ENCODE measurements at regions not wholly inside any gene's neighbourhood (a gene's known extent, or its start where the extent isn't known, plus 50 kb on each side); places are given as distances from the start of the nearest gene placed in this dataset.

DNA sequence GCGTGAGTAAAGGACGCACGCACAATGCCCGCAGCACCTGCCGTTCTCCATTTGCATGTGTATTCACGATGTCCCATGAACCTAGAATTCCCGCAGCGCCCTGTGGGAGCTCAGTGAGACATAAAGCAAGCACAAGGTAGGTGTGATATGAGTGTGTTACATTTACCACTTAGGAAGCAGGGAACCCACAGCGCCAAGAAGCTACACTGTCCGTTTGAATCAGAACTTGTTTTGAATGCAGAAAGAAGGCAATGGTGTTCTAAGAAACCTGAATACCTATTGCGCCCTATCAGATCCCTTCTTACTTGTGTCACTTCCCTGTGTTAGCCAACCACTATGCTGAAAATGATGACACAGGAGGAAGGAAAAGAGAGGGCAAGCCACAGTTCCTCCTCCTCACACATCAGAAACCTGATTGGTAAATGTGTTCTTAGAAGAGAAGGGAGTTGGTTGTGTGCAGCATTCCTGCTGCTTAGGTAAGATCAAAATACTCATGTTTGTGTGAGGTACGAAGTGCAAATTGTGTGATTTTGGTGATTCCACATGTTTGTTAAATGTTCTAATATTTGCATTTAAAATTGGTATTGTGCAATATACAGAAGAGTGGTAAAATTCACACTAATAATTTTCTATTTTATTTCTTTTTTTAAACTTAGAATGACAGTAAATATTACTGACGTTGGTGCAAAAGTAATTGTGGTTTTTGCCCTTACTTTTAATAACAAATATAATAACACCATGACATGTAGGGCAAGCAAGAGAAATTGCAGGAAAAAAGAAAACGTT, 185.4 kb downstream of the SEC23IP start:
- Histone ChIP-seq H3K36me3 (ENCODE audit: insufficient read depth, low read length, poor library complexity, severe bottlenecking) (no peaks in the 10 kb centered on the region), H3K4me1 (ENCODE audit: insufficient read depth, low read length, poor library complexity, severe bottlenecking) (no peaks in the 10 kb centered on the region), H3K27ac (ENCODE audit: low read depth, low read length, poor library complexity, severe bottlenecking) (no peak overlapping the region), H3K27me3 (replicated peaks; ENCODE audit: insufficient read depth, low read depth, low read length, poor library complexity) (peaks cover 25% of the 10 kb centered on the region), H3K9me3 (ENCODE audit: low read depth, low read length, poor library complexity, severe bottlenecking) (no peaks in the 10 kb centered on the region), H3K4me3 (ENCODE audit: low read depth, low read length, poor library complexity, severe bottlenecking) (no peak overlapping the region)
- no TSS peak for BruUV-seq (replicated peaks)
- no peak for TF ChIP-seq EZH2 (IDR thresholded peaks at IDR 0.05; ENCODE audit: borderline replicate concordance, low read depth, low read length, poor library complexity, severe bottlenecking)
- TF ChIP-seq, protein P1, sequence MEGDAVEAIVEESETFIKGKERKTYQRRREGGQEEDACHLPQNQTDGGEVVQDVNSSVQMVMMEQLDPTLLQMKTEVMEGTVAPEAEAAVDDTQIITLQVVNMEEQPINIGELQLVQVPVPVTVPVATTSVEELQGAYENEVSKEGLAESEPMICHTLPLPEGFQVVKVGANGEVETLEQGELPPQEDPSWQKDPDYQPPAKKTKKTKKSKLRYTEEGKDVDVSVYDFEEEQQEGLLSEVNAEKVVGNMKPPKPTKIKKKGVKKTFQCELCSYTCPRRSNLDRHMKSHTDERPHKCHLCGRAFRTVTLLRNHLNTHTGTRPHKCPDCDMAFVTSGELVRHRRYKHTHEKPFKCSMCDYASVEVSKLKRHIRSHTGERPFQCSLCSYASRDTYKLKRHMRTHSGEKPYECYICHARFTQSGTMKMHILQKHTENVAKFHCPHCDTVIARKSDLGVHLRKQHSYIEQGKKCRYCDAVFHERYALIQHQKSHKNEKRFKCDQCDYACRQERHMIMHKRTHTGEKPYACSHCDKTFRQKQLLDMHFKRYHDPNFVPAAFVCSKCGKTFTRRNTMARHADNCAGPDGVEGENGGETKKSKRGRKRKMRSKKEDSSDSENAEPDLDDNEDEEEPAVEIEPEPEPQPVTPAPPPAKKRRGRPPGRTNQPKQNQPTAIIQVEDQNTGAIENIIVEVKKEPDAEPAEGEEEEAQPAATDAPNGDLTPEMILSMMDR (conservative IDR thresholded peaks at IDR 0.05; ENCODE audit: low read depth, low read length), result no peak
- CTCF ChIA-PET, result no interaction called here
- no peak for DNase-seq (ENCODE audit: low spot score)
- intact Hi-C loops (cut with micrococcal nuclease; ENCODE audit: unreplicated experiment), result no loop called here
- POLR2A ChIA-PET (ENCODE audit: low non-redundant PET), result no interaction called here

GRCh38 chr10:120085096-120085796, 192.7 kb downstream of the SEC23IP start:
- H3K9me3 ChIP-seq (ENCODE audit: low read depth, low read length, poor library complexity, severe bottlenecking), result no peaks in the 10 kb centered on the region
- DNase-seq (ENCODE audit: low spot score), result no peak
- no peak overlapping the region for H3K4me3 ChIP-seq (ENCODE audit: low read depth, low read length, poor library complexity, severe bottlenecking)
- BruUV-seq (replicated peaks), result no TSS peak
- POLR2A ChIA-PET (ENCODE audit: low non-redundant PET), result no interaction called here
- CTCF ChIA-PET, result no interaction called here
- TF ChIP-seq, protein P1 (conservative IDR thresholded peaks at IDR 0.05; ENCODE audit: low read depth, low read length), result no peak
- TF ChIP-seq EZH2 (IDR thresholded peaks at IDR 0.05; ENCODE audit: borderline replicate concordance, low read depth, low read length, poor library complexity, severe bottlenecking), result no peak
- no peaks in the 10 kb centered on the region for H3K36me3 ChIP-seq (ENCODE audit: insufficient read depth, low read length, poor library complexity, severe bottlenecking)
- no peaks in the 10 kb centered on the region for H3K4me1 ChIP-seq (ENCODE audit: insufficient read depth, low read length, poor library complexity, severe bottlenecking)
- intact Hi-C loops (cut with micrococcal nuclease; ENCODE audit: unreplicated experiment), result no loop called here
- H3K27me3 ChIP-seq (replicated peaks; ENCODE audit: insufficient read depth, low read depth, low read length, poor library complexity), result peaks cover 21% of the 10 kb centered on the region
- H3K27ac ChIP-seq (ENCODE audit: low read depth, low read length, poor library complexity, severe bottlenecking), result no peak overlapping the region

DNA sequence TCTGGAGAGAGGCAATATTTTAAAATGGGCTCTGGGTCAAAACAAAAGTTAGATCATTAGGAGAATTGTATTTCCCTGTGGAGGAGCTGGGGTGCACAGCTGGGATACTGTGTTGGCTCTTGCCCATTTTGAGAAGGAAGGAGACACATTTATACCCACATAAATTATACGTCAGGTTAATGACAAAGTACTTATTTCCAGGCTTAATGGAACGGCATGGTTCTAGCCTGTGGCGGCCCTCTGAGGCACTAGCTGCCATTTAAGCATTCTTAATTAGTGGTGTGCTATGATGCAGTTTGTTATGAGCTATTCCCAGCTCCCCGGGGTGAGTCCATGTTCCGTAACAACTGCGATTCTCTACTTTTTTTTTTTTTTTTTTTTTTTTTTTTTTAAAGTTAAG, 193.5 kb downstream of the SEC23IP start:
- ChIA-PET CTCF (interaction anchor here (0.7 kb wide), 1 partner anchor 503 kb away, joined by 5 read pairs; no protein-coding TSS in a partner anchor), POLR2A (ENCODE audit: low non-redundant PET) (no interaction called here)
- no peaks in the 10 kb centered on the region for H3K36me3 ChIP-seq (ENCODE audit: insufficient read depth, low read length, poor library complexity, severe bottlenecking)
- TF ChIP-seq, protein P1 (conservative IDR thresholded peaks at IDR 0.05; ENCODE audit: low read depth, low read length), result no peak
- no peak for TF ChIP-seq EZH2 (IDR thresholded peaks at IDR 0.05; ENCODE audit: borderline replicate concordance, low read depth, low read length, poor library complexity, severe bottlenecking)
- BruUV-seq (replicated peaks), result no TSS peak
- H3K4me1 ChIP-seq (ENCODE audit: insufficient read depth, low read length, poor library complexity, severe bottlenecking), result no peaks in the 10 kb centered on the region
- no peak overlapping the region for H3K27ac ChIP-seq (ENCODE audit: low read depth, low read length, poor library complexity, severe bottlenecking)
- no peak overlapping the region for H3K4me3 ChIP-seq (ENCODE audit: low read depth, low read length, poor library complexity, severe bottlenecking)
- intact Hi-C loops (cut with micrococcal nuclease; ENCODE audit: unreplicated experiment), result no loop called here
- peaks cover 19% of the 10 kb centered on the region for H3K27me3 ChIP-seq (replicated peaks; ENCODE audit: insufficient read depth, low read depth, low read length, poor library complexity)
- DNase-seq (ENCODE audit: low spot score), result no peak
- H3K9me3 ChIP-seq (ENCODE audit: low read depth, low read length, poor library complexity, severe bottlenecking), result no peaks in the 10 kb centered on the region
